RKO (cell line): ENCODE measurements at regions not wholly inside any gene's neighbourhood (a gene's known extent, or its start where the extent isn't known, plus 50 kb on each side); places are given as distances from the start of the nearest gene placed in this dataset.
"Not testable (repeated sequence)": the region's sequence is repeated elsewhere in the genome, so short reads cannot be mapped to it uniquely, and the experiment has no call there.

ENCODE experiments used
- DNase-seq: peaks from one replicate; pipeline ENCODE4 v3.0.0-alpha.2; 2016; ENCODE audit warnings: low spot score

- DNase-seq = not testable (repeated sequence)
Measured at GRCh38 chr2:208800887-208801286, 394.3 kb downstream of the PTH2R start.

DNA sequence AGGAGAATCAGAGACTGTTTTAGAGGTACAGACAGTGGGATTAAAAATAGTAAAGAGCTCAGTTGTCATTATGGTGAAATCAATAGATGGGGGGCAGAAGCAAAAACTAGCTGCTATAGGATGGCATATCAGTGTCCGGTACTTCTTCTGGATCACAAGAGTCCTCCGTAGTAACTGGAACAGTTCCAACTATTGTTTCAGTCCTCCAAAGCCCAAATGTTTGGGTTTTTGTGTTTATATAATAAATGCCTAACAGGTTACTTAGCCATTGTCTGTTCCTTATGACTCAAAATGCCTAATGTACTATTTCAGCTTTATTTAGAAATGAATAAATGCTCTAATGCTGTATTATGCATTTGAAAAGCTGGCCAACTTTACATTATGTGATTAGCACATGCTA lies 401.2 kb downstream of the PTH2R start:
- DNase-seq = no peak

- not testable (repeated sequence) for DNase-seq
Measured at GRCh38 chr2:208811885-208812284, 405.3 kb downstream of the PTH2R start.

- DNase-seq = no peak
Measured at GRCh38 chr2:208819190-208819589, 412.6 kb downstream of the PTH2R start.

- DNase-seq = peak; percentile 80
Measured at GRCh38 chr2:208820014-208820688, 413.6 kb downstream of the PTH2R start.

GRCh38 chr2:208827109-208827508 lies 420.5 kb downstream of the PTH2R start:
- no peak for DNase-seq

DNA sequence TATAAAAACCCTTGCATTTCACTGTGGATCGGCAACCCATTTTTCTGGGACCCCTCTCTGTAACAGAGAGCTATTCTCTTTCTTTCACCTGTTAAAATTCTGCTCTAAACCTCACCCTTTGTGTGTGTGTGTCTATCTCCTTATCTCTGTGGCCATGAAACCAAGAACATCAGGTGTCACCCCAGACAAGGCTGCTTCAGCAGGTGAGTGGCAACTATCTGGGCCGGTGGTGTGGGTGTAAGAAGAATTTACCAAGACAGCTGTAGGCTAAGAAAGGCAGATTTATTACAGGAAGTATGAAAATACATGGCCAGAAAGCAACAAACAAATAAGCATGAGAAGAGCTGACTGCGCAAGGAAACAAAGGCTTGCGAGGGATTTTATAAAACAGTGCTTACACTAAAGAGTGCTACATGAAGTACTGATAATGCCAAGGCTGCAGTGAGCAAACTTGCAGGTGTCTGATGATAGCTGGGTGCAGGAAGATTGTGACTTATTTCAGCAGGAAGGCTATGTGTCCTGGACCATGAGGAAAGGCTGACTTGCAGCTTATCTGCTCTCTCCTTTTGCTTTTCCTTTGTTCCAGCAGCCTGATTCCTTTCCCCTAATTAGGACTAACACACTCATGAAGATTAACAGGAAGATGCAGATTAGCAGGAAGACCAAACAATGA lies 421.1 kb downstream of the PTH2R start:
- no peak for DNase-seq

DNA sequence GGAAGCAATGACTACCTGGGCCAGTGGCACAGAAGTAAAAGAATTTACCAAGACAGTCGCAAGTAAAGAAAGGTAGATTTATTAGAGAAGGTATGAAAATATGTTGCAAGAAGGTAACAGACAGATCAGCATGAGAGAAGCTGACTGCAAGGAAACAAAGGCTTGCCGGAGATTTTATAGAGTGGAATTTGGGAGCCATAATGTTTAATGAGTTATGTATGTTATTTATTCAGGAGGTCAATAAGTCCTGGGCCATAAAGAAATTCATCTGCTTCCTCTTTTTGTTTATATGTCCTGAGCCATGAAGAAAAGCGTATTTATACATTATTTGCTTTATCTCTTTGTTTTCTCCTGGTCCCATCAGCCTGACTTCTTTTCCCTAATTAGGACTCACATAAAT lies 423.6 kb downstream of the PTH2R start:
- DNase-seq = no peak

DNA sequence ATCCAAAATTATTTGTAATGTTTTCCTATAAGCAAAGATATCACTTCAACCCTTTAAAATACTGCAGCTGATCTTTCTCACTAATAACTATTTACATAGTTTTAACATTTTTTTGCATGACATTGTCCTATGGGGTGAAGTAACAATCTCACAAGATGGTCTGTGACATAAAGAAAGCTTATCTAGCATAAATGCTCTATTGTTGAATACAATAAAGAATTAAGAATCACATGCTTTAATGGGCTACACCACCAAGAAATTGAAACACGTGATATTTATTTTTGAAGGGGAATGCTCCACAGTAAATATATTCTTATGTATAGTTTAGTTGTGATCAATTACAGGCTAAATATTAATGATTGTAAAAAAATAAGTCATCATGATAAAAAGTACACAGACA lies 441.1 kb downstream of the PTH2R start:
- no peak for DNase-seq

DNA sequence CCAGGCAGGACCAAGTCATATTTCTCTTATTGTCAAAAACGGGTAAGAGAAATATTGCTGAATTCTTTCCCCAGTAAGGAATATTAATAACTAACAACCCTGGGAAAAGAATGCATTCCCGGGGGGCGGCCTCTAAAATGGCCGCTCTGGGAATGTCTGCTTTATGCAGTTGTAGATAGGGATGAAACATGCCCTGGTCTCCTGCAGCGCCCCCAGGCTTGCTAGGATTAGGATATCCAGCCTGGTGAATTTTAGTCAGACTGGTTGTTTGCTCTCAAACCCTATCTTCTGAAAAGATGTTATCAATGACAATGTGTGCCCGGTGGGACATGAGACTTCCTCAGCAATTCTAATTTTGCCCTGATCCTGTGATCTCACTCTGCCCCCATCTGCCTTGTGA lies 448.1 kb downstream of the PTH2R start:
- DNase-seq = no peak

DNA sequence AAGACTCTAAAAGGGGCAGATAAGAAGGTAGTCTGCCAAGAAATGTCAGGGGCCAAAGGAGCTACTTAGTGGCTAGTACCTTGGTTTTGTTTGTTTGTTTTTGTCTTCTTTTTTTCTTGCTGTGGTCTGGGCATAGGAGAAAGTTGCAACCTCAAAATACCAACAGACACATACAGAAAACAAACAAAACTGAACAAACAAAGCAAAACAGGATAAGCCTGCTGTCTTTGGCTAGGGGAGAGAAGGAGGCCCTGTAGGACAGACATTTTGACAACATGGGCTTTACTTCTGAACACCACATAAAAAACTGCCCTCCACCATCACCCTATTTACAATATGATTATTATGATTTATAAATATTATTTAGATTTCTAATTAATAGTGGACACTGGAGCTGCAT lies 460.8 kb downstream of the PTH2R start:
- DNase-seq = no peak

- DNase-seq = peak; percentile 79
Measured at GRCh38 chr2:208872591-208872990, 466.0 kb downstream of the PTH2R start.

GRCh38 chr2:208879666-208880065 lies 473.1 kb downstream of the PTH2R start:
- DNase-seq = no peak

DNA sequence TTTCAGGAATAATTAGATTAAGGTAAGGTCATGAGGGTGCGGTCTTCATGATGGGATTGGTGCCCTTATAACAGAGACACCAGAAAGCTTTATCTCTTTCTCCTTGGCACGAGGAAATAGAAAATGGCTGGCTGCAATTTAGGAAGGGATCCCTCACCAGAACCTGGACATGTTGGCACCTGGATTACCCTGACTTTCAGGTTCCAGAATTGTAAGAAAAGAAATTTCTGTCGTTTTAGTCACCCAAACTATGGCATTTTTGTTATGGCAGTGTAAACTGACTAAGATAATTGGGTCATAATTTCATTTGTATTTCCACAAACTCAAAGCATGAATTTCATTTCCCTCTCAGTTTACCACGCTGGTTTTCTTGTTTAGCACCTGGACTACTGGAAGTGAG lies 473.6 kb downstream of the PTH2R start:
- no peak for DNase-seq

GRCh38 chr2:208890486-208890885 lies 483.9 kb downstream of the PTH2R start:
- no peak for DNase-seq

DNA sequence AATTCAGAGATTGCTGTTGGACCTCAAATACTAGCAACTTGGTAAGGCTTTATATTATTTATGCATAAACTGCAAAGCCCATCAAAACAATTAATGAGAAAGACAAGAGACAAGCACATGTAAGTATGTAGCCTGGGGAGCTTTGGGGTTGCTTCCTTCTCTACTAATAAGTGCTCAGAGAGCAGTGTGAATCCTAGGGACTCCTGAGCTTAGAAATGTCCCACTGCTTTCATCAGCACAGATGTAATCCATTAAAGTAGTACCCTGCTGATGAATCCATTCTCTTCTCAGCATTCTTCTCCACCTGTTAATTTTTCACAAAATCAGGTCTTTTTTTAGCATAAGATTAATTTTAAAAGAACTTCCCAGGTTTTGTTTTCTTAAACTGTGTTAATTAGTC lies 485.6 kb downstream of the PTH2R start:
- no peak for DNase-seq

DNA sequence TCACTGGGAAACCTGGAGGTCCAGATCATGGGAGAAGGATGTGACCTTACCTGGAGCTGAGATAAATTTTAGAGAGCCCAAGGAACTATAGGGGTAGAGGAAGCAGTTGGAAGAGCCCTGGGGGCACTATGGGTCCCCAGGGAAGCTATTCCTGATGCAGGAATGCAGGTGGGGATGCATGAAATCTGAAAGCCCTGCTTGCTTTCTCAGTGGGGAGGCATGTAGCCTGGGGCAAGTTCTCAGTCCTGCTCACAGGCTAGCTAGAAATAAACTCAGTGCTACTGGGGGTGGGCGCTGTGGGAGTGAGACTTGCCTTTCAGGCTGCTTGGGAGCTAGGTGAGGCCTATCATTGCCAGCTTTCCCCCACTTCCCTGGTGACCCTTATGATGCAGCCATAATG lies 499.7 kb downstream of the PTH2R start:
- DNase-seq = no peak

DNA sequence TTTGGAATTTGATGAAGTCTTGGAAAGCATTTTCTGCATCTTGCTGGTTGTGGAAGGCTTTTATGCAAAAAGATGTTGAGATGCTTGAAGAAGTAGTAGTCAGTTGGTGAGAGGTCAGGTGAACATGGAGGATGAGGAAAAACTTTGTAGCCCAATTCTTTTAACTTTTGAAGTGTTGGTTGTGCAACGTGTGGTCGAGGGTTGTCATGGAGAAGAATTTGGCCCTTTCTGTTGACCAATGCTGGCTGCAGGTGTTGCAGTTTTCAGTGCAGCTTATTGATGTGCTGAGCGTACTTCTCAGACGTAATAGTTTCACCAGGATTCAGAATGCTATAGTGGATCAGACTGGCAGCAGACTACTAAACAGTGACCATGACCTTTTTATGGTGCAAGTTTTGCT lies 508.4 kb upstream of the MAP2 start:
- no peak for DNase-seq

GRCh38 chr2:208916881-208917280 lies 507.0 kb upstream of the MAP2 start:
- no peak for DNase-seq

DNA sequence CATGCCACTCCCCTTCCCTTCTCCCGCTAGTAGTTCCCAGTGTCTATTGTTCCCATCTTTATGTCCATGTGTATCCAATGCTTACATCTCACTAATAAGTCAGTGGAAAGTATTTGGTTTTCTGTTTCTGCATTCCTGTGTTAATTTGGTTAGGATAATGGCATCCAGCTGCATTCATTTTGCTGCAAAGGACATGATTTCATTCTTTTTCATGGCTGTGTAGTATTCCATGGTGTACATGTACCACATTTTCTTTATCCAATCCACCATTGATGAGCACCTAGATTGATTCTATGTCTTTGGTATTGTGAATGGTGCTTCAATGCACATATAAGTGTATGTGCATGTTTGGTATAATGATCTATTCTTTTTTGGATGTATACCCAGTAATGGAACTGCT lies 502.5 kb upstream of the MAP2 start:
- DNase-seq = not testable (repeated sequence)

DNA sequence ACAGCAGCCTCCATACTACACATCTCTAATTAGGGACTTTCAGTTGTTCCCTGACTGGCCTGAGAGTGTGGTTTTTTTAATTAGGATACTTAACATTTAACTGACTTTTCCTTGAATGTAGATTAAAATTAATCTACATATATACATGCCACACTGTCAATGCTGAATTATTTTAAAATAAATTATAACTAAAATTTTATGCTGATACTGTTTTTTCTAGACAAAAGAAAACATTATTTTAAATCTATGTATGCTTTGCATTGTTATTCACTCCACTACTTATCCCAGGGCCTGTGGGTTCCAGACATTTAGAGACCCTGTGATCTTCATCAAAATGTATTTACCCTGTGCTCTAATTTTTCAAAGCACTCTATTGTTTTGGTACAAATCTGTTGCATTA lies 496.0 kb upstream of the MAP2 start:
- DNase-seq = no peak

- DNase-seq = no peak
Measured at GRCh38 chr2:208929139-208929864, 494.5 kb upstream of the MAP2 start.

- DNase-seq = no peak
Measured at GRCh38 chr2:208929894-208930427, 493.9 kb upstream of the MAP2 start.
